GM23338 (cell line): ENCODE measurements at regions not wholly inside any gene's neighbourhood (a gene's known extent, or its start where the extent isn't known, plus 50 kb on each side); places are given as distances from the start of the nearest gene placed in this dataset.
A peak's percentile ranks its signal among the peaks of the same experiment; 100 is the strongest.

ENCODE experiments used
- ATAC-seq: fragments of 200-7000 bp; cut with Tn5 transposase; 3 replicates; pipeline ENCODE4 v1.9.1; 2020
- DNase-seq: peaks from one replicate; pipeline ENCODE4 v3.0.0-alpha.2; 2015; ENCODE audit warnings: low spot score
- H2AFZ ChIP-seq: fragments of 200-600 bp; sonication (generic); 2 replicates; pipeline ENCODE4 v1.8.0; 2016; ENCODE audit warnings: antibody characterized with exemption, mild to moderate bottlenecking, moderate library complexity
- H3F3A ChIP-seq: fragments of 200-600 bp; sonication (generic); replicated peaks from 2 replicates; pipeline ENCODE4 v1.8.0; 2017; ENCODE audit warnings: antibody characterized with exemption, mixed run types, low read depth
- H3K27ac ChIP-seq: fragments of 200-600 bp; sonication (generic); 2 replicates; pipeline ENCODE4 v1.6.1; 2016; ENCODE audit warnings: low read depth
- H3K27me3 ChIP-seq: fragments of 200-600 bp; sonication (generic); 2 replicates; pipeline ENCODE4 v1.8.0; 2016; ENCODE audit warnings: mild to moderate bottlenecking, mixed run types, moderate library complexity; ENCODE audit not compliant: insufficient read depth
- H3K36me3 ChIP-seq: fragments of 200-600 bp; sonication (generic); 2 replicates; pipeline ENCODE4 v1.8.0; 2016; ENCODE audit warnings: mild to moderate bottlenecking; ENCODE audit not compliant: insufficient read depth
- H3K4me1 ChIP-seq: fragments of 200-600 bp; sonication (generic); 2 replicates; pipeline ENCODE4 v1.8.0; 2016; ENCODE audit warnings: mild to moderate bottlenecking, moderate library complexity; ENCODE audit not compliant: insufficient read depth
- H3K4me2 ChIP-seq: fragments of 200-600 bp; sonication (generic); 2 replicates; pipeline ENCODE4 v1.7.1; 2017; ENCODE audit warnings: mixed run types
- H3K4me3 ChIP-seq: fragments of 200-600 bp; sonication (generic); 2 replicates; pipeline ENCODE4 v1.6.1; 2016; ENCODE audit warnings: mixed run types
- H3K79me2 ChIP-seq: fragments of 200-600 bp; sonication (generic); replicated peaks from 2 replicates; pipeline ENCODE4 v1.8.0; 2017; ENCODE audit warnings: mild to moderate bottlenecking; ENCODE audit not compliant: insufficient read depth
- H3K9me2 ChIP-seq: fragments of 200-600 bp; sonication (generic); 2 replicates; pipeline ENCODE4 v1.8.0; 2017; ENCODE audit not compliant: insufficient read depth
- H4K20me1 ChIP-seq: fragments of 200-600 bp; sonication (generic); replicated peaks from 2 replicates; pipeline ENCODE4 v1.8.0; 2017; ENCODE audit warnings: mild to moderate bottlenecking; ENCODE audit not compliant: insufficient read depth
- H3K27ac Mint-ChIP-seq: 2 replicates; pipeline ENCODE4 v1.8.0; 2020; ENCODE audit warnings: inconsistent platforms, mild to moderate bottlenecking, moderate library complexity, mixed read lengths
- H3K27me3 Mint-ChIP-seq: 3 replicates; pipeline ENCODE4 v1.8.0; 2022; ENCODE audit warnings: low read depth, mild to moderate bottlenecking, moderate library complexity, mixed read lengths, inconsistent platforms; ENCODE audit not compliant: insufficient read depth, poor library complexity
- H3K36me3 Mint-ChIP-seq: 3 replicates; pipeline ENCODE4 v1.8.0; 2021; ENCODE audit warnings: low read depth, mild to moderate bottlenecking, inconsistent platforms, moderate library complexity, mixed read lengths
- H3K4me1 Mint-ChIP-seq: 3 replicates; pipeline ENCODE4 v1.8.0; 2020; ENCODE audit warnings: mild to moderate bottlenecking, inconsistent platforms, mixed read lengths
- H3K4me3 Mint-ChIP-seq: 3 replicates; pipeline ENCODE4 v1.8.0; 2021; ENCODE audit warnings: moderate library complexity, mild to moderate bottlenecking, inconsistent platforms, mixed read lengths
- H3K9me3 Mint-ChIP-seq: 3 replicates; pipeline ENCODE4 v1.8.0; 2020; ENCODE audit warnings: moderate library complexity, mild to moderate bottlenecking, inconsistent platforms, mixed read lengths
- EZH2 ChIP-seq: fragments of 200-600 bp; sonication (generic); IDR thresholded peaks from one replicate; pipeline ENCODE4 v1.8.0; 2017; ENCODE audit warnings: antibody characterized with exemption, mild to moderate bottlenecking, low read depth; ENCODE audit not compliant: unreplicated experiment
- EZH2phosphoT487 ChIP-seq: fragments of 200-600 bp; sonication (generic); IDR thresholded peaks from one replicate; pipeline ENCODE4 v1.8.1; 2018; ENCODE audit warnings: antibody characterized with exemption; ENCODE audit not compliant: unreplicated experiment
- JUNB ChIP-seq: IDR thresholded peaks from one replicate; pipeline ENCODE4 v1.6.1; 2016; ENCODE audit warnings: antibody characterized with exemption; ENCODE audit not compliant: unreplicated experiment
- POLR2AphosphoS5 ChIP-seq: IDR thresholded peaks from 2 replicates; pipeline ENCODE4 v1.6.1; 2016; ENCODE audit warnings: antibody characterized with exemption, low read depth
- TF ChIP-seq, protein P1 (sequence below), 2 experiments: fragments of 200-600 bp in 1 of 2; sonication (generic) in 1 of 2; conservative IDR thresholded peaks; 2 replicates each; pipeline versions ENCODE4 v1.5.1 to v1.6.1; 2016 to 2017; ENCODE audit warnings: antibody characterized with exemption in 2 of 2, low read depth in 2 of 2, mild to moderate bottlenecking in 2 of 2, moderate library complexity in 1 of 2
- TF ChIP-seq, protein P2 (sequence below): IDR thresholded peaks from 2 replicates; pipeline ENCODE4 v1.6.1; 2016; ENCODE audit warnings: antibody characterized with exemption
- TF ChIP-seq, protein P3 (sequence below): fragments of 250-450 bp; sonication (Bioruptor Pico); IDR thresholded peaks from 2 replicates; pipeline ENCODE4 v1.5.0; 2020; ENCODE audit warnings: mild to moderate bottlenecking, moderate library complexity

DNA sequence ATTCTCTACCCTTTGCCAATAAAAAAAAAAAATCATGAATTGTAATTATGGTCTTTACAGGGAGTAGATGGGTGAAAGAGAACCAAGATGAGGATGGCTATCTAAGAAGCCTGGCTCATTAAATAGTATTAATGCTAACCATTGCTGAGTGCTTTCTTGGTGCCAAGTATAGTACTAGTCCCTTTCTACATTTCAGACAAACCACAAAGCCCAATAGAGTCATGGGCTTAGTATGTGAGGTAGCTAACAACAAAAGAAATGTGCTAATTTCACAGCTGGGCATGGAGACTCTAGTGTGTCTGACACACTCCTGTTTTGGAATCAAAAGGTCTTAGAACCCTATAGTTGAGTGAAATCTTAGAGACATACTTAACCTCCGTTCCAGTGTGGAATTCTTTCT, 84.5 kb upstream of the ESRRG start:
- Mint-ChIP-seq H3K4me3 (no peak overlapping the region), H3K27me3 (no peaks in the 10 kb centered on the region), H3K4me1 (peaks cover 31% of the 10 kb centered on the region), H3K9me3 (no peaks in the 10 kb centered on the region), H3K36me3 (no peaks in the 10 kb centered on the region), H3K27ac (no peak overlapping the region)
- Histone ChIP-seq H3K4me1 (peaks cover 31% of the 10 kb centered on the region), H3K4me3 (no peak overlapping the region), H3F3A (no peaks in the 10 kb centered on the region), H2AFZ (no peak overlapping the region), H3K79me2 (no peaks in the 10 kb centered on the region), H3K9me2 (no peaks in the 10 kb centered on the region), H3K27me3 (no peaks in the 10 kb centered on the region), H3K27ac (no peak overlapping the region), H3K36me3 (no peaks in the 10 kb centered on the region), H4K20me1 (no peaks in the 10 kb centered on the region), H3K4me2 (no peak overlapping the region)
- DNase-seq (no peak), ATAC-seq (no peak)
- TF ChIP-seq EZH2phosphoT487: no peak
- TF ChIP-seq JUNB: no peak
- TF ChIP-seq, protein P1, sequence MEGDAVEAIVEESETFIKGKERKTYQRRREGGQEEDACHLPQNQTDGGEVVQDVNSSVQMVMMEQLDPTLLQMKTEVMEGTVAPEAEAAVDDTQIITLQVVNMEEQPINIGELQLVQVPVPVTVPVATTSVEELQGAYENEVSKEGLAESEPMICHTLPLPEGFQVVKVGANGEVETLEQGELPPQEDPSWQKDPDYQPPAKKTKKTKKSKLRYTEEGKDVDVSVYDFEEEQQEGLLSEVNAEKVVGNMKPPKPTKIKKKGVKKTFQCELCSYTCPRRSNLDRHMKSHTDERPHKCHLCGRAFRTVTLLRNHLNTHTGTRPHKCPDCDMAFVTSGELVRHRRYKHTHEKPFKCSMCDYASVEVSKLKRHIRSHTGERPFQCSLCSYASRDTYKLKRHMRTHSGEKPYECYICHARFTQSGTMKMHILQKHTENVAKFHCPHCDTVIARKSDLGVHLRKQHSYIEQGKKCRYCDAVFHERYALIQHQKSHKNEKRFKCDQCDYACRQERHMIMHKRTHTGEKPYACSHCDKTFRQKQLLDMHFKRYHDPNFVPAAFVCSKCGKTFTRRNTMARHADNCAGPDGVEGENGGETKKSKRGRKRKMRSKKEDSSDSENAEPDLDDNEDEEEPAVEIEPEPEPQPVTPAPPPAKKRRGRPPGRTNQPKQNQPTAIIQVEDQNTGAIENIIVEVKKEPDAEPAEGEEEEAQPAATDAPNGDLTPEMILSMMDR (conservative IDR thresholded peaks at IDR 0.05; ENCODE audit: low read depth in 2 of 2): no peak
- TF ChIP-seq, protein P2, sequence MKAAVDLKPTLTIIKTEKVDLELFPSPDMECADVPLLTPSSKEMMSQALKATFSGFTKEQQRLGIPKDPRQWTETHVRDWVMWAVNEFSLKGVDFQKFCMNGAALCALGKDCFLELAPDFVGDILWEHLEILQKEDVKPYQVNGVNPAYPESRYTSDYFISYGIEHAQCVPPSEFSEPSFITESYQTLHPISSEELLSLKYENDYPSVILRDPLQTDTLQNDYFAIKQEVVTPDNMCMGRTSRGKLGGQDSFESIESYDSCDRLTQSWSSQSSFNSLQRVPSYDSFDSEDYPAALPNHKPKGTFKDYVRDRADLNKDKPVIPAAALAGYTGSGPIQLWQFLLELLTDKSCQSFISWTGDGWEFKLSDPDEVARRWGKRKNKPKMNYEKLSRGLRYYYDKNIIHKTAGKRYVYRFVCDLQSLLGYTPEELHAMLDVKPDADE: no peak

DNA sequence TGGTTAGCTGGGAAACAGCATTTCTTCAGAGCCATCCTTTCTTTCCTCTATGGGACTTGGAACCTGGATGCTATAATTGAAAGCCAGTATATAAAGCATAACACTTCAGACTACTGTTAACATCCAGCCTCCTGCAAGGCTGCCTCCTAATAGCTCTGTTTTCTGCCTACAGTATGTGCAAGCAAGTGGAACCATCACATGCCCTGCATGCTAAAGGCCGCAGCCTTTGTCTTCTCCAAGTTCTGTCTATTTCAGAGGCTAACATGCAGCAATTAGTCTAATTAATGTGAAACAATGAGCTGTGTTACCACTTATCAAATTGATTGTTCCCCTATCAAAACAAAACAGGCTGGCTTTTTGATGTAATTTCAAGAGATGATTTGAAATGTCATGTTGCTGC, 82.7 kb upstream of the ESRRG start:
- Mint-ChIP-seq H3K4me1 (peaks cover 31% of the 10 kb centered on the region), H3K27ac (no peak overlapping the region), H3K9me3 (no peaks in the 10 kb centered on the region; the same call in 2 of the 3 replicates), H3K27me3 (no peaks in the 10 kb centered on the region), H3K4me3 (no peak overlapping the region), H3K36me3 (no peaks in the 10 kb centered on the region)
- Histone ChIP-seq H3K4me1 (peaks cover 31% of the 10 kb centered on the region), H3K36me3 (no peaks in the 10 kb centered on the region), H3K4me3 (no peak overlapping the region), H2AFZ (peak overlapping the region; percentile 75; the same call in 1 of the 2 replicates), H3K4me2 (peak overlapping the region; percentile 6; the same call in 1 of the 2 replicates), H3K9me2 (no peaks in the 10 kb centered on the region), H3K27ac (no peak overlapping the region), H4K20me1 (no peaks in the 10 kb centered on the region), H3K79me2 (no peaks in the 10 kb centered on the region), H3K27me3 (no peaks in the 10 kb centered on the region), H3F3A (no peaks in the 10 kb centered on the region)
- DNase-seq (no peak), ATAC-seq (no peak)
- TF ChIP-seq, protein P2: no peak
- TF ChIP-seq, protein P3, sequence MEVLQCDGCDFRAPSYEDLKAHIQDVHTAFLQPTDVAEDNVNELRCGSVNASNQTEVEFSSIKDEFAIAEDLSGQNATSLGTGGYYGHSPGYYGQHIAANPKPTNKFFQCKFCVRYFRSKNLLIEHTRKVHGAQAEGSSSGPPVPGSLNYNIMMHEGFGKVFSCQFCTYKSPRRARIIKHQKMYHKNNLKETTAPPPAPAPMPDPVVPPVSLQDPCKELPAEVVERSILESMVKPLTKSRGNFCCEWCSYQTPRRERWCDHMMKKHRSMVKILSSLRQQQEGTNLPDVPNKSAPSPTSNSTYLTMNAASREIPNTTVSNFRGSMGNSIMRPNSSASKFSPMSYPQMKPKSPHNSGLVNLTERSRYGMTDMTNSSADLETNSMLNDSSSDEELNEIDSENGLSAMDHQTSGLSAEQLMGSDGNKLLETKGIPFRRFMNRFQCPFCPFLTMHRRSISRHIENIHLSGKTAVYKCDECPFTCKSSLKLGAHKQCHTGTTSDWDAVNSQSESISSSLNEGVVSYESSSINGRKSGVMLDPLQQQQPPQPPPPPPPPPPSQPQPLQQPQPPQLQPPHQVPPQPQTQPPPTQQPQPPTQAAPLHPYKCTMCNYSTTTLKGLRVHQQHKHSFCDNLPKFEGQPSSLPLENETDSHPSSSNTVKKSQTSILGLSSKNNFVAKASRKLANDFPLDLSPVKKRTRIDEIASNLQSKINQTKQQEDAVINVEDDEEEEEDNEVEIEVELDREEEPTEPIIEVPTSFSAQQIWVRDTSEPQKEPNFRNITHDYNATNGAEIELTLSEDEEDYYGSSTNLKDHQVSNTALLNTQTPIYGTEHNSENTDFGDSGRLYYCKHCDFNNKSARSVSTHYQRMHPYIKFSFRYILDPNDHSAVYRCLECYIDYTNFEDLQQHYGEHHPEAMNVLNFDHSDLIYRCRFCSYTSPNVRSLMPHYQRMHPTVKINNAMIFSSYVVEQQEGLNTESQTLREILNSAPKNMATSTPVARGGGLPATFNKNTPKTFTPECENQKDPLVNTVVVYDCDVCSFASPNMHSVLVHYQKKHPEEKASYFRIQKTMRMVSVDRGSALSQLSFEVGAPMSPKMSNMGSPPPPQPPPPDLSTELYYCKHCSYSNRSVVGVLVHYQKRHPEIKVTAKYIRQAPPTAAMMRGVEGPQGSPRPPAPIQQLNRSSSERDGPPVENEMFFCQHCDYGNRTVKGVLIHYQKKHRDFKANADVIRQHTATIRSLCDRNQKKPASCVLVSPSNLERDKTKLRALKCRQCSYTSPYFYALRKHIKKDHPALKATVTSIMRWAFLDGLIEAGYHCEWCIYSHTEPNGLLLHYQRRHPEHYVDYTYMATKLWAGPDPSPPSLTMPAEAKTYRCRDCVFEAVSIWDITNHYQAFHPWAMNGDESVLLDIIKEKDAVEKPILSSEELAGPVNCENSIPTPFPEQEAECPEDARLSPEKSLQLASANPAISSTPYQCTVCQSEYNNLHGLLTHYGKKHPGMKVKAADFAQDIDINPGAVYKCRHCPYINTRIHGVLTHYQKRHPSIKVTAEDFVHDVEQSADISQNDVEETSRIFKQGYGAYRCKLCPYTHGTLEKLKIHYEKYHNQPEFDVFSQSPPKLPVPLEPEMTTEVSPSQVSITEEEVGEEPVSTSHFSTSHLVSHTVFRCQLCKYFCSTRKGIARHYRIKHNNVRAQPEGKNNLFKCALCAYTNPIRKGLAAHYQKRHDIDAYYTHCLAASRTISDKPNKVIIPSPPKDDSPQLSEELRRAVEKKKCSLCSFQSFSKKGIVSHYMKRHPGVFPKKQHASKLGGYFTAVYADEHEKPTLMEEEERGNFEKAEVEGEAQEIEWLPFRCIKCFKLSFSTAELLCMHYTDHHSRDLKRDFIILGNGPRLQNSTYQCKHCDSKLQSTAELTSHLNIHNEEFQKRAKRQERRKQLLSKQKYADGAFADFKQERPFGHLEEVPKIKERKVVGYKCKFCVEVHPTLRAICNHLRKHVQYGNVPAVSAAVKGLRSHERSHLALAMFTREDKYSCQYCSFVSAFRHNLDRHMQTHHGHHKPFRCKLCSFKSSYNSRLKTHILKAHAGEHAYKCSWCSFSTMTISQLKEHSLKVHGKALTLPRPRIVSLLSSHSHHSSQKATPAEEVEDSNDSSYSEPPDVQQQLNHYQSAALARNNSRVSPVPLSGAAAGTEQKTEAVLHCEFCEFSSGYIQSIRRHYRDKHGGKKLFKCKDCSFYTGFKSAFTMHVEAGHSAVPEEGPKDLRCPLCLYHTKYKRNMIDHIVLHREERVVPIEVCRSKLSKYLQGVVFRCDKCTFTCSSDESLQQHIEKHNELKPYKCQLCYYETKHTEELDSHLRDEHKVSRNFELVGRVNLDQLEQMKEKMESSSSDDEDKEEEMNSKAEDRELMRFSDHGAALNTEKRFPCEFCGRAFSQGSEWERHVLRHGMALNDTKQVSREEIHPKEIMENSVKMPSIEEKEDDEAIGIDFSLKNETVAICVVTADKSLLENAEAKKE (CRISPR knock-in tag): no peak
- no peak for TF ChIP-seq EZH2
- TF ChIP-seq POLR2AphosphoS5: no peak
- TF ChIP-seq JUNB: no peak
- TF ChIP-seq, protein P1 (conservative IDR thresholded peaks at IDR 0.05; ENCODE audit: low read depth in 2 of 2): no peak
